Stimulated activated CD8-positive, alpha-beta memory T cell treated with anti-CD3 and anti-CD28 coated beads, Interleukin-2, amount 100 ng/mL, for 1 hour (primary cell): ENCODE measurements at regions not wholly inside any gene's neighbourhood (a gene's known extent, or its start where the extent isn't known, plus 50 kb on each side); places are given as distances from the start of the nearest gene placed in this dataset.

Experiments used
- DNase-seq, 2 donors: peaks; one replicate each; pipeline ENCODE4 v3.0.0-alpha.2; 2020; ENCODE audit warnings: low read depth in 2 of 2

DNA sequence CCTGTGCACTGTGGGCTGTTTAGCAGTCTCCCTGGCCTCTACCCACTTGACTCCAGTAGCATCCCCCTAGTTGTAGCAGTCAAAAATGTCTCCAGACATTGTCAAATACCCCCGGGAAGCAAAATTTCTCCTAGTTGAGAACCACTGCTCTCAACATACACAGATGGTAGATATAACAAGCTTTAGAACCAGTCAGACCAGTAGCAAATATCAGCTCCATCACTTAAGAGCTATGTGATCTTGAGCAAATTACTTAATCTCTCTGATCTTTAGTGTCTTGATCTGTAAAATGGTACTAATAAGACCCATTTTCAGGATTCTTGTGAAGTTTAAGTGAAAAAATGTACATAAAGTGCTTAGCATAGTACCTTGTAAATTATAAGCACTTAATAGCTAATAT lies 96.2 kb downstream of the DUSP6 start:
- DNase-seq = no peak

DNA sequence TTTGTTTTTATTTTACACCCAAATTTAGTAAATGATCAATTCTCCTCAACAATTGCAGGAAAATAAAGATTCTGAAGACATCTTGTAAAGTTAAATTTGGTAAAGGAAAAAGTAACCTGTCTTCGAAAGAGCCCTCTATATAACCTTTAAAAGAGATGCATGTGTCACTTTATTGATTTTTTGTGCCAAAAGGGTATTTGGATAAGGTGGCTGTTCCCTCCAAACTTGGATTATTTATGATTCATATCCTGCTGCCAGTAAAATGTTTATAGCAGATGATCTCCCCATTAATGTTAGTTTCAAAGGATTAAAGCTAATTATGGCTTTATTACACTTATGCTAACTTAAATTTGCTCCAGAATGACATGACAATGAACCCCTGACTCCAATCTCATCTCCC lies 98.8 kb downstream of the DUSP6 start:
- no peak for DNase-seq

DNA sequence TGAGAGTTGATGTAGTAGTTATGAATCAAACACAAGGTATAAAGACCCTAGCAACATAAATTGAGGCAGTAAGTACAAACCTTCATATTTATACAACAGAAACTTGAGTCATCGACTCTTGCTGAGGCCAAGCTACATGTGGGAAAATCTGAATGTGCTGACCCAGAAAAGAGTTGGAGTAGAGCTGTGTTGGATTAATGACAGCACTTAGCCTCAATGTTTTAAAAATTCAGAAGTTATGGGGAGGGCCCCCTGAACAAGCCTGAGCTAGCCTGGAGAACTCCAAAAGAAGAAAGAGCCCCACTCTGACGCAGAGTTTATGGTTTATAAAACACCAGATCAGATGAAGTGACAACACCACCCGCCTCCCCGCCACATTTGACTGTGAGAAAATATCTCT lies 100.0 kb downstream of the DUSP6 start:
- DNase-seq = no peak

DNA sequence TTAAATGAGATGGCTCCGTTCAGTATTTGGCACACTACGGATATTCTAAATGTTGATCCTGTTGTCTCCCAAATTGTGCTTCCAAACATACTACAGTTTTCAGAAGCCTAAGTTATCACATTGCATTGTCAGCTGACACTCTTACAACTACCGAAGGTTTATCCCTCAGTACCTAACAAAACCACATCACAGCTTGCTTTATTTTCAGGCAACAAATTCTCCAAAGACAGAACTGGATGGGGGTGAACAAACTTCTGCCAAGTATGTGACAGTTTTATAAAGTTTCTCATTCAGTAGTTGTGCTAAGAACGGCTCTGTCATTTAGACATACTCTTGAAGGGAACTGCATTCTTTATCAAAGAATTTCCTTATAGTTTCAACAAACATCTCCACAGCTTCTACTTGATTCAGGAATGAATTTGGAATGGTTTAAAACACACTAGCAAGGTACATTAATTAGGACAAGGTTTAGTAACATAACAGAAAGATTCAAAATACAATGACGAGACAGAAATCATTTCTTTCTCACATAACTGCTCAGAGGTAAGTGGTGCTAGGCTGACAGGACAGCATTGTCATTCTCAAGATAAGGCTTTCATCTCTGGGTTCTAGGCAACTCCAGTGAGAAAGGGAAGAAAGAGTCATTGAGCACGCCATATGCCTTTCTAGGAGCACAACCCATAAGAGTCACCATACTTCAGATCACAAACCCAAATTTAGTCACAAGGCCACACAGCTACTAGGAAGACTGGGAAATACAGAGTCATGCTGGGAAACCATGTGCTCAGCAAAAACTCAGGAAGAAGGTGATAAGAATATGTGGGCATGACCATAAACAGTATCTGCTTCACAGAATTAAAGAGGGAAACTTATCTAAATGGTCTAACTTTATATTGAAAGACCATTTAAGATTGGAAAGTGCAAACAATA lies 100.7 kb downstream of the DUSP6 start:
- no peak for DNase-seq

DNA sequence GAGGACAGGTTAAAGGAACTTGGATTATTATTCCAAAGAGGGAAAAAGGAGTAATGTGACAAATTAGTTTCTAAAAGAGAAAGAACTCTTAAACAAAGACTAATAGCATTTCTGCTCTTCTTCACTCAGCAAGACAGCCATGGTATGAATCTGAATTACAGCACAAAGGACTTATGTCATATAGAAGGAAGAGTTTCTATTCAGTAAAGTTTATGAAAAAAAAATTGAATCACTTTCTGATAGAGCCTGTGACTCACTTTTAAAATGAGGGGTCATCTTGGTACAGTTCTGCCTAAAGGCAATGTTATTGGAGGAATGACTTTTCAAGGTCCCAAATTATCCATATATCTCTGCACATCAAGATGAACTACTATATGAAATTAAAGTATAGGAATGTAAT lies 101.7 kb downstream of the DUSP6 start:
- DNase-seq = no peak

DNA sequence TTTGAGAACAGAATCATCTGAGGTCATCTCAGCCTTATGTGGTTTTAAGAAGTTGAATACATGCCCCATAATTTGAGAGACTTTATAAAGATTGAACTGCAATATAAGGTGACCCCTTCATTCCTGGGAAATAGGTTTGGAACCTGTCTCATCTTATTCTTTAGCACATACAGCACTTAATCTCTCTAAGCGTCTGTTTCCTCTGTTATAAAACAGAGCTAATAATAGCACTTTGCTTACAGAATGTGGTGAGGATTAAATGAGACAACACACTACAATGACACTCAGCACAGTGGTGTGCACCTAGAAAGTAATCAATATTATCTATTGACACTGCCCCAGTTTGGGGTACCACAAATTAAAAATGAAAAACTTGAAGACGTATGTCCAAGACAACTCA lies 102.1 kb downstream of the DUSP6 start:
- no peak for DNase-seq

DNA sequence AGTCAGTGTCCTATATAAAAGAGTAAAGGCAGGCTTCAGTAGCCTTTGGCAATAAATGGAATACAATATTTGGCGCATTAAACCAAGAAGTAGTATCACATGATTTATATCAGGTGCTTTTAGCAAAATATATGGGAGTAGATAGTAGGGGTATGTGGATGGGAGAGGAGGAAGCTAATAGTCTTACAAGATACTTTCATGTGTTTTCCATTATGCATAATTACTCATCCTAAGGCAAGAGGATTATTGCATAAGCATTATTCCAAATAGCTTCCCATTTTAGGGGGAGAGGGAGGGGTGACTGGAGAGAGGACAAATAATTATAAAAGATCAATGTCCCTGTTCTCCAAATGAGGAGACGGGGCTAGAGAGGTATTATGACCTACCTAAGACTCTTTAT lies 104.3 kb downstream of the DUSP6 start:
- DNase-seq = no peak

DNA sequence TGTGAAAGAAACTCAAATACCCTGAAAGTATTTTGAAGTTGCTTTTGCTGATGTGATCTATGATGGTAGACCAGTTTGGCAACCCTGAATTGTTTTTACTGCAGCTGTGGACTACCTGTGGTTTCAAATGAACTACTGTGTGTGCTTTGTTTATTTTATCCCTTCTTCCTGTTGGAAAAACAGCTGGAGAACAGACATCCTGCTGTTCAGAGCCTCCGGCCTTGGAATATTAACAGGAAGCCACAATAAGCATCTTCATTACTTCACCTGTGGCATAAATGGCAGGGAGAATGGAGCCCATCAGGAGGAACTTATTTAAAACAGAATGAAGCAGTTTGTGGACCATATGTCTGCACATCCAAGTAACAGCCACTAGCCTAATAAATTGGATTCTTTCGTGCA lies 104.8 kb downstream of the DUSP6 start:
- no peak for DNase-seq

DNA sequence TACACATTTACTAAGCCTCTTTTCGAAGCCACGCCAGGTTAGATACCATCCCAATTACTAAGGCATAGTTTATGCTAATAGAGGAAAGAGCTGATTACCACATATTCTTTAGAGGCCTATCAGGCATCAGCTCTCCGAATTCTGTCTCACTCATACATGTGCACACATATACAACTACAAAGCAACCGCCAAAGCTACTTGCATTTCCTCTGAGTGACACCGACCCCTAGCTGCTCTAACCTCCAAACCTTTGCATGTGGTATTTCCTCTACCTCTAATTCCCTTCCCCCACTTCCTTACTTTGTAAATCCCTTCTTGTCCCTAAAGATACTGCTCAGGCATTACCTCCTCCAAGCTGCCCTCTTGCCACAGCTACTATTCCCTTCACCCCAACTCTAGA lies 107.2 kb downstream of the DUSP6 start:
- DNase-seq = no peak

DNA sequence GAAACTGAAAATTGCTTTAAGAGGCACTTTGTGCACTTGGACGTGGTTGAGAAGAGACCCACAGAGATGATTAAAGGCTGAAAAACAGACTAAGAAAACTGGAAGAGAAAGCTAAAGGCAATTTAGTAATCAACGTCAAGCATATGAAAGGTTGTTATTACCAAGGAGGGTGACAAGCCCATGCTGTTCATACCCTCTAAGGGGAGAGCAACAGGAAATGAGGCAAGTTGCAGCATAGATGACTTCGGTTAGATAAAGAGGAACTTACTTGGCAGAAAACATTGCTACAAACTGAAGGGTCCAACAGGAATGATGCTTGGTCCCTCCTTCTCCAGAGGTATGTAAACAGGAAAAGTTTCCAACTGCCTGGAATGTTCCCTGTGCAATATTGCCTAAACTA lies 107.8 kb downstream of the DUSP6 start:
- DNase-seq = no peak

DNA sequence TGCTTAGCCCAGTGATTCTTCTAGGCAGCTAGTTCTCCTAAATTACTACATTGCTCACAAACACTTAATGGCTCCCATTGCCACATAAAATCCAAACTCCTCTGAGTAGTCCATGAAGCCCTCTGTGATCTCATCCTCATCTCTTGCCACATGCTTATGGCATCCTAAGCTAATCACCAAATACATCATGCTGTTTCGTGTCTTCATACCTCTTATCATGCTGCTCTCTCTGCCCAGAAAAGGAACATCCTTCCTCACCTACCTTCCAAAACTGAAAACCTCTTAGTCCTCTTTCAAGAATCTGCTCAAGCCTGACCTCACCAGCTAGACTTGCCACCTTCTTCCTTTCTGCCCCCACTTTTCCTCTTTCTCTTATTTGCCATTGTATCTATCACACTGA lies 108.5 kb downstream of the DUSP6 start:
- no peak for DNase-seq

DNA sequence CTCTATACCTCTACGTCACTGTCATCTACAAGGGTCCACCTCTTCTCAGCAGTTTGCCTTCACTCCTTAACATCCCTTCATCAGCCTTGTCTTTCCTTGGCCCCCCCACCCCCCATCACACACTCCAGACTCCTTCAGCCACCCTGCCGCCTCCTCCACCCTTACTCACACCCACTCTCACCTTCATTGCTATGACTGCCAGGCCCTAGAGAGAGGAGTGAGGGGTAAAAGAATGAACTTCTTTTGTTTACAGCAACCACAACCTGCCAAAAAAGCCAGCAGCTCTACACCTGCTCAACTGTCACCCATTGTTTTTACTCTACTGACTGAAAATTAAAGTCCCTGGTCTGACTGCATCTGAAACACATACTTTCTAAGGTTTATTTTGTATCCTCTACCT lies 112.8 kb downstream of the DUSP6 start:
- no peak for DNase-seq

DNA sequence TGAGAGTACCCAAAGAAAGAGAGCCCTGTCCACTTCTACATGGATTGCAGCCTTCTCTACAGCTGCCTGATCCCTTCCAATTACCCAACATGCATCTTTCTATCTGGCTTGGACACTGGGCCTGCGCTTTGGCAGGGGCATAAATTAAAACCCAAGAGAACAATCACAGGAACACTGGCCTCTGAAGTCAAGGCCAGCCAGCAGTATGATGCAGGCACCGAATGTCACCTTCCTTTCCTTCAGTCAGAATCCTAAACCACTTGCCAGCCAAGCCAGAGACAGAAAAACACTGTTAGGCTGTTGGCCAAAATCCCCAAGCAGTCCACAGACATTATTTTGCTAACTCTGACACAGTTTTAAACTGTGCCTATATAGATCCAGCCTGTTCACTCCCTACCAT lies 113.7 kb downstream of the DUSP6 start:
- DNase-seq = no peak

DNA sequence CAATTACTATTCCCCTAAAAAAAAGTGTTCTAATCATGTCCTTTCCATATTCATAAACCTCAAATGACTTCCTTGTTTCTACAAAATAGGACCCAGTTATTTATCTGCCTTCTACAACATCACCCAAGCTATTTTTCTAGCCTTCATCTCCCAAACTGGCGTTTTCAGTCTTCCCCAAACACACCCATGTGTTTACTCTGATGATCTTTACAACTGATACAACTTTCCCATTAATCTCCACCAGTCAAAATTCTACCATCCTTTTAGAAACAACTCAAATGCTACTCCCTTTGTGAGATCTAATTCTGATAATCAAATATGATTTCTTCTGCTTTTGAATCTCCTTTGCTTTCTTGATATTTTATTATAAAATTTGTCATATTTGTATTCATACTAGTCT lies 114.5 kb downstream of the DUSP6 start:
- no peak for DNase-seq

DNA sequence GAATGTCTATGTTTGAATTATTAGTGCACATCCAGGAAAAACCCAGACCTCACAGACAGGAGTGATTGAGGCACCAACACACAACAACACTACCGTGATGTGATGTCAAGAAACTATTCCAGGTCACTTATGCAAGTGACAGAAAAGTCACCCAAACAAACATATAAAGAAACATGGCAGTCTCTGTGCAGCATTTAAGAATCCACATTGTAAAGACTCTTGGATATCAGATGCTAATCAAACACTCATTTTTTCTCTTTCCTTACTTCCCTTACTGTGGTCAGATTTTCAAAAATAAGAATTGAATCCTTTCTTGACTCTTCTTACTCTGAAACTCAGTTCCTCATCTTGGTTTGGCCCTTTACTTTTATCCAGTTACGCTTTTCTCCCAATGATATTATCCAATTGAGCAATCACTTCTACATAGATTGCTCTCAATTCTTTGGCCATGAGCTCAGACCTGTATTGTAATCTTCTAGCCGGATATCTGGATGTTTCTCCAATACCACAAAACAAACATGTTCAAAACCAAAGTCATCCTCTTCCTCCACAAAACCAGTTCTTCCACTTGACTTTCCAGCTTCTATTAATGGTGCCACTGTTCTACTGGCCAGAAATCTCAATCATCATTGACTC lies 115.4 kb downstream of the DUSP6 start:
- no peak for DNase-seq

DNA sequence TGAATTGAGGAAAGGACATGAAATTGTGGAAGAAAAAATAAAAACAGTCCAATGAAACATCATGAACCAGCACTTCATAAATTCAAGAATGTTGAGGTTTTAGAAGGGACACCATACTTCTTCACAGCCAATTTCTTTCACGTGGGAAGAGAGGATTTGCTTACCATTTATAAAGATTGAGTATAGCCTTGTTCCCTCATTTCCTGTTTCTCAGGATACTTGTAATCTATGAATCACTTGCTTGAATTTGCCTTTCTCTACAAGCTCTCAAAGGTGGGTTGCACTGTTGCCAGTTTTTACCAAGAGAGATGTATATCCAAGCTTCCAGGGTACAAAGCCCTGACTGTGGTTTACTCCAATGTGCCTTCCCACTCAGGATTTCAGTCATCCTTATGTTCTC lies 116.1 kb downstream of the DUSP6 start:
- no peak for DNase-seq

DNA sequence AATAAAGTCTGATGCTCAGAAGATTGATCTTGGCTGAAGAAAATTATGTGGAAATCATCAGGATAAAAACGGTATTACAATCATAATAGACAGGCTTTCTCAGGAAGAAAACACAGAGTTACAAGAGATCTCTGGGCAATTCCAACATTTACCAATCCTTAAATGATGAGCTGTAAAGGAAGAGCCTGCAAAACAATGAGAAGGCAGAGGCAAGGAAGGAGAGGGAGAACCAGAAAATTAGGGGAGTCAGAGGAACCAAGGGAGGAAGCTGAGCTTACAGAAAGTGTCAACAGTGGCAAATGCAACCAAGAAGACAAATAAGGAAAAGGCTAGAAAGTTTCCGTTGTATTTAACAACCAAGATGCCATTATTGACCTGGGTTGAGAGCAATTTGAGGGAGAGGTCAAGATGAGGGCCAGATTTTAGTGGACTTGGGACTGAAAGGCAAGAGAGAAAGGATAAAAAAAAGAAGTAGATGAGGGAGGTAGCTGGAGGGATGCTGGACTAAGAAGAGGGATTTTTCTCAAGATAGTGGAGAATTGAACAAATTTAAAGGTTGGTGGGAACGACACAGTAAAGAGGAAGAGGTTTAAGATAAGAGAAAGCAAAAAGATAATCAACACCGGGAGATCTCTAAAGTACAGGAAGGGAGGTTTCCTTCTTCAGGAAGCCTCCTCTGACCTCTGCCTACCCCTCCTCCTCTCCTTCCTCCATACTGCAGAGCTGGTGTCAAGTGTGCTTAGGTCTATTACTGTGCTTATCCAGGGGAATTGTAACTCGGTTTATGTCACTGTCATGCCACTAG lies 116.9 kb downstream of the DUSP6 start:
- DNase-seq = no peak

DNA sequence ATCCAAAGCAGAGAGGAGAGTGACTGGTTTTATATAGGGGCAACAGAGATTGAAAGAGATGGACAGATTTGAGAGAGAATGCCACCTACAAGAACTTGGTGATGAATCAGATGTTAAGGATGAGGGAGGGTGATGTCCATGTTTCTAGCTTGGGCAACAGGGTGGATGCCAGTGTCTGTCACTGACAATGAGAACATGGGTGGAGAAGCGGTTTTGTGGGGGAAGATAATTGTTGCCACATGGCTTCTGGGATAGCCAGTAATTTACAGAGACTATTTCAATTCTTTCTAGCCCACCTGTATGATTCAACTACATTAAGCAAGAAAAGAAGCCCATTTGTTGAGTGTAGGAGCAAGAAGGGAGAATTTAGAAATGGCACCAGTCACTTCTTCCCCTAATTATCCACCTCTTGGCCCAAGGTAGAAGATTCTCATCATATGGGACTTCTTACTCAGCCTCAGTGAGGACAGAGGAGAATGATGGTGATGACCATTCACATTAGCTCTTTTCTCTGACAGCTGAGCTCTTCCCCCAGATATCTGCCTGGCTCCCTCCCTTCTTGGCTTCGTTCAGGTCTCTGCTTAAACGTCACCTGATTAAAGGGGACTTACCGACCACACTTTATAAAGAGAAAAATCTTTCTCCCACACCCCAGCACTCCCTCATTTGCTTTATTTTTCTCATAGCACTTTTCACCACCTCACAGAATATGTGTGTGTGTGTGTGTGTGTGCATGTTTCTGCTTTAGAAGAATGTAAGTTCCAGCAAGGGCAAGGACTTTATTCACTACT lies 117.8 kb downstream of the DUSP6 start:
- no peak for DNase-seq

DNA sequence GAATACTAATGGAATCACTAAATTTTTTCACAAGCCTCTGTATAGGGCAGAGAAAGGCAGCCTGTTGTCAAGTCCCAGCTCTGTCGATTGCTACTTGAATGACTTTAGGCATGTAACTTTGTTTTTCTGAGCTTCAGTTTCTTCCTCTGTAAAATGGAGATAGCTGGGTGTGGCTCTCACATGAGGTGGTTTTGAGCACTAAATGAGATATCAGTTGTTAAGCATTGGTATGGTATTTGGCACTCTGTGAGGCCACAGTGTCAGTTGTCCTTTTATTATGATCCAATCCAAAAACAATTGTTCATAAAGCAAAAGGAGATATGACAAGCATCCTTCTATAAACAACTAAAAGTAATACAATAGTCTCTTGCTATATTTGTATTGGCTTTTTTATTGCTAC lies 120.6 kb downstream of the DUSP6 start:
- DNase-seq = no peak

DNA sequence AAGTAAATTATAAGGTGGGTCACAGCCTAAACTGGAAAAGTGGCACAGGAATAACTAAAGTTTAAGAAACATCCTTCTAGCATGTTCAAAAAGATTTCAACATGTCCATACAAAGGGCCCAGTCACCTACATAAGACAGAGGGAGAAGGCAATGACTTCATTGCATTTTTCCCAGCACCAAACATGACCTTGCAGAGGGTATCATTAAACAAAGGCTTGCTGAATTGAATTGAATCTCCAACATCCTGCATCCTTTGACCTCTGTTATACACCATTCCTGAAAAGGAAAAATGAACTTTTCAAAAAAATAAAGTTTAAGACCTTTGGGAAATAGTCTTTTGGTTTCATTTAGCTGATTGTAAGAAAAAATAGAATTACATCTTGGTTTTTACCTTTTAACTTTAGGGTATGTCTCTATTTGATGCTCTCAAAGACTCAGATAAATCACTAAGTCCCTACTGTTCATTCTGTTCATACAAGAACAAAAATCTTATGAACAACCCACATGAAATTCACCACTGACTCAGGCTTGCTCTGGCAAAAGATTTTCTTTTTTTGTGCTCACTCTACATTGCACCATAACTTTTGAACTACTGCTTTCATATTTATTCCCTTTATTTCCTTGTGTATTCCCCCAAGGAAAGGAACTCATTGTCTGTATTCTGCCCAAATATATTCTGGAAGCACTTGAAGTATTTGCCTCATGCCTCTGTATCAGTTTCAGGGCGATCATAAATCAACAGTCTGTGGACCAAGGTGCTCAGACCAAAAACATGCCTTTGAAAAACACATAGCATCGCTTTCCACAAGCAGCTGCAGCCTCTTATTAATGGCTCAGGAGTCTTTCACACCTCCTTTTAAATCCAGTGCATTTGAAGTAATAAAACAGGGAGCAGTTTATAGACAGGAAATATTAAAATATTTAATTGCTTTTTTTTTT lies 121.7 kb downstream of the DUSP6 start:
- DNase-seq = no peak

DNA sequence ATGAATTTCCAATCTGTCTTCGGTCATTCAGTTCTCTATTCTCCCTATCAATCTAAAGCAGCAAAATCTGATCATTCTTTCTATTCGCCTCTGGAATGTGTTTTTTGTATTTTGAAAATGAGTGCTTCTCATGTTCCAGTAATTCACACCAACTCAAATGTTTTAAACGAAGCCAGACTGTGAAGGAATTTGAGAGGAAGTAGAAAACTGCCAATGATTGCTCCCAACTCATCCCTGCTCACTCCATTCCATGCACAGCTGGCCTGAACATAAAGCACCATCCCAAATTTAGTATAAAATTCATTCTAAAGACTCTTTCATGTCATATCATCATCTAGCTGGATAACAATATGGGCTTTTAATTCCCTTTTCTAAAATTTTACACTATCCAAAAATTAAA lies 123.8 kb downstream of the DUSP6 start:
- no peak for DNase-seq
